Sciatic nerve (tissue), 2 donors: ENCODE measurements at regions not wholly inside any gene's neighbourhood (a gene's known extent, or its start where the extent isn't known, plus 50 kb on each side); places are given as distances from the start of the nearest gene placed in this dataset.

Experiments used
- ATAC-seq: fragments of 200-7000 bp; cut with Tn5 transposase; one replicate; pipeline ENCODE4 v1.9.1; 2020; ENCODE audit warnings: mild to moderate bottlenecking, moderate library complexity
- DNase-seq: peaks from one replicate; pipeline ENCODE4 v3.0.0-alpha.2; 2020; ENCODE audit warnings: low spot score
- intact Hi-C: fragments of 100-400 bp; cut with DNase I; formaldehyde crosslinking; loops from one replicate; pipeline ENCODE4 v1.14.2; 2022
- donor health status: DM: no; HTN: no; CAD: no.
- donor health status: DM: no; HTN: no; CAD: no.

DNA sequence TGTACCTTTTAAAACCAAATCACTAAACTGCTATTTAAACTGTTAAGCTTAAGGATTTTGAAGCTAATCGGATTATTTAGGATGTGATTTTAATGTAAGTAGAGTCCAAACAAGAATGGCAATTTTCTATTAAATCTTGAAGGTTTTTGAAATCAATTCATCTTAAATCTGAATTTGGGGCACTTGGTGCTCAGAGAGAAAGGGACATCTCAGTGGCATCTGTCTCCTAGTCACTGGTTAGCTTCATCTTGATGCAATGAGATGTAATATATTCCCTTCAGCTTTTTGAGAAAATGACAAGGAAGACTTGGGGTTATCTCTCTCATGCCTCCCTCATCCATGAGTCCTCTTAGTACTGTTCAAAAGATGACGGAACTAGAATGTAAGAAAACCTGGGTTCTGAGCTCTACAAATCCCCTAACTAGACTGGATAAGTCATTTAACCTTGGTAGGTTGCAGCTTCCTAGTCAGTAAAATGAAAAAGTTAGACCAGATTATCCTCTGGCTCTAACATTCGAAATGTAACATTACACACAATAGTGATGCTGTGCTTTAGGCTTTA is 198.5 kb upstream of the NEBL start:
- intact Hi-C loops = no loop called here
- ATAC-seq (no peak), DNase-seq (no peak)

DNA sequence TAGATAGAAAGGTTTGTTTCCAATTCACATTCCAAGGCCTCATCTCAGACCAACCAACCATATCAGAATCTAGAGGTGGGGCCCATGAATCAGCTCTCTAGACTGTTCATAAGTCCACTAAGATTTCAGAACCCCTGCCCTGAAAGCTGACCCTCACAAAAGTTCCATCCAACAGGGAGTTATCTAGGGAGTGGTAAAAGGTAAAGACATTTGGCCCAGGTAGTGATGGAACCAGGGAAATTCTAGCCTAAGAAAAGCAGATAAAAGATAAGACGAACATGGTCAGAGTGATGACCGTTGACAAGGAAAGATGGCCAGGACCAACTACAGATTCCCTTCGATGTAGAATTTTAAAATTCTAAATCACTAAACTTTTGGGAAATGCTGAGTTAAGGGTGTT is 198.0 kb upstream of the NEBL start:
- DNase-seq (no peak), ATAC-seq (no peak)
- intact Hi-C loops = no loop called here

GRCh38 chr10:21092683-21093524 is 195.8 kb upstream of the NEBL start:
- ATAC-seq (no peak), DNase-seq (no peak)
- intact Hi-C loops = no loop called here

- intact Hi-C loops = no loop called here
- ATAC-seq (no peak), DNase-seq (no peak)
Measured at GRCh38 chr10:21090609-21091082, 193.5 kb upstream of the NEBL start.

DNA sequence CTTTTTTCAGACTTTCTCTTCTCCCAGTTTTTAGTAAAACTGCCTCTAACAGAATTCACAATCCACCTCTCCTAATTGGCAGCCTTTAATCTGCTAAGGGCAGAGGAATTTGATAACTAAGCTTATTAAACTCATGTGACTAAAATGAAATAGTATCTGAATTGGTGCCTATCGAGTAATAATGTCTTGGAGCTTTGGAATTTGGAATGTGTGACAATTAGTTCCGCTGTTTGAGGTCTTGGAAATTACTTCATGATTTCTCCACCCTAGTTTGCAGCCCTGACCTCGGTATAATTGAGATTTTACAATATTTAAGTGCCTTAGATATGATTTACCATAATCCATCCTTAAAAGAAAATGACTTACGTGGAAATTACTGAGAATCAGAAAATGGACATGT is 190.4 kb upstream of the NEBL start:
- ATAC-seq (no peak), DNase-seq (no peak)
- intact Hi-C loops = loop anchor here (10.0 kb wide), 1 partner anchor 177 kb away; no protein-coding TSS in a partner anchor

- DNase-seq = no peak
- no peak for ATAC-seq
- intact Hi-C loops = loop anchor here (10.0 kb wide), 1 partner anchor 180 kb away; no protein-coding TSS in a partner anchor
Measured at GRCh38 chr10:21084700-21085099, 187.6 kb upstream of the NEBL start.

GRCh38 chr10:21083861-21084260 is 186.8 kb upstream of the NEBL start:
- ATAC-seq = no peak
- no peak for DNase-seq
- intact Hi-C loops = loop anchor here (10.0 kb wide), 1 partner anchor 181 kb away; no protein-coding TSS in a partner anchor

- DNase-seq = no peak
- ATAC-seq = peak; percentile 26
- intact Hi-C loops = loop anchor here (10.0 kb wide), 1 partner anchor 183 kb away; no protein-coding TSS in a partner anchor
Measured at GRCh38 chr10:21082206-21082605, 185.1 kb upstream of the NEBL start.

GRCh38 chr10:21080261-21080660 is 183.2 kb upstream of the NEBL start:
- intact Hi-C loops = loop anchor here (10.0 kb wide), 1 partner anchor 185 kb away; no protein-coding TSS in a partner anchor
- ATAC-seq = no peak
- DNase-seq = no peak

DNA sequence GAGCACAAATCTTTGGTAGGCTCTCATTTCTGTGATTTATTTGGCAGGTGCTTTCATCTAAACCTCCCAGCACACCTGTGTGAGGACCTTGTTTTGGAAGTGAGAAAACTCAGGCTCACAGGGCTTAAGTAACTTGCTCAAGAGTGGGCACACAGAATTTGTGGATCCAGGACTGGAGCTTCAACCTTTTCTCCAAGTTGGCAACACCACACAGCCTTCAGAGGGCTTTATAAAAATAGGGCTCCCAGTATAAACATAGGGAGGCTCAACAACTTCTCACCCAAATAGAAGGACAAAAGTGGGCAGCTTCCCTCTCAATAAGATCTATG is 182.2 kb upstream of the NEBL start:
- ATAC-seq (no peak), DNase-seq (no peak)
- intact Hi-C loops = no loop called here

- ATAC-seq (peak; percentile 78), DNase-seq (peak; percentile 79)
- intact Hi-C loops = no loop called here
Measured at GRCh38 chr10:21078410-21079329, 181.6 kb upstream of the NEBL start.

- DNase-seq (no peak), ATAC-seq (no peak)
- intact Hi-C loops = no loop called here
Measured at GRCh38 chr10:21077681-21078080, 180.6 kb upstream of the NEBL start.

DNA sequence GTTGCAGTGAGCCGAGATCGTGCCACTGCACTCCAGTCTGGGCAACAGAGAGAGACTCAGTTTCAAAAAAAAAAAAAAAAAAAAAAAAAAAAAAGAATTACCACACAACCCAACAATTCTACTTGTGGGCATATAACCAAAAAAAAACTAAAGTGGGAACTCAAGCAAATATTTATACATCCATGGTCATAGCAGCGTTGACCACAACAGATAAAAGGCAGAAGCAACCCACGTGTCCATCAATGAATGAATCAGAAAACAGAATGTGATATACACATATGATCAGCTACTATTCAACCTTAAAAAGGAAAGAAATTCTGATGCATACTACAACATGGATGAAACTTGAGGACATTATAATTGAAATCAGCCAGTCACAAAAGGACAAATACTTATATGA is 179.3 kb upstream of the NEBL start:
- DNase-seq = no peak
- ATAC-seq = no peak
- intact Hi-C loops = no loop called here

DNA sequence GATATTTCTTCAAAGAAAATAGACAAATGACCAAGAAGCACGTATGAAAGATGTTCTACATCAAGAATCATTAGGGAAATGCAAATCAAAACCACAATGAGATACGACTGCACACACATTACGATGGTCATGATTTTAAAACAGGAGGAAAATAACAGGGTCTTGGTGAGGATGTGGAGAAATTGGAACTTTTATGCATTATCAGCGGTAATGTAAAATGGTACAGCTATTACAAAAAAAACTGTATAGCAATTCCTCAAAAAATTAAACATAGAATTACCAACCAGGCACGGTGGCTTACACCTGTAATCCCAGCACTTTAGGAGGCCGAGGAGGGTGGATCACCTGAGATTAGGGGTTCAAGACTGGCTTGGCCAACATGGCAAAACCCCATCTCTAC is 178.8 kb upstream of the NEBL start:
- intact Hi-C loops = no loop called here
- no peak for DNase-seq
- ATAC-seq = no peak

DNA sequence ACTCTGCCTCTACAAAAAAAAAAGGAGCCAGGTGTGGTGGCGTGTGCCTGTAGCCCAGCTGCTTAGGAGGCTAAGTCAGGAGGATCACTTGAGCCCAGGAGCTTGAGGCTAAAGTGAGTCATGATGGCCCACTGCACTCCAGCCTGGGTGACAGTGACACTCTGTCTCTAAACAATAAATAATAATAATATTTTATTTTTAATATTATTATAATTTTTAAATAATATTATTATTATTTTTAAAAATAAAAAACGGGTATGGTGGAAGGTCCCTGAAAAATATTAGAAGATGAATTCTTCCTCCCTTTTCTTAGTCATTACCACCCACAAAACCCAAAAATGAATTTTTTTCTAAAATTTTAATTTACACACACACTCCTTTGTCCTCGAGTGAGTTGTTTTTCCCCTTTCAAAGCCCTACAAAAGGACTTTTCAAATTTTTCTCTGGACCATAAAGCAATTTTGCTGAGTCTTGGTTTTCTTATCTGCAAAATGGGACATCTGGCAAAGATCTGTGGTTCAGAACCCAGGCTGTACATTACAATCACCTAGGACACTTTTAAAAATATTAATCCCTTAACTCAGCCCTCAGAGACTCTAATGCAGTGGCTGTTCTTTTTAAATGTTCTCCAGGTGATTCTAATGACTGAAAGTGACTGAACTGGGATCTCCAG is 174.0 kb upstream of the NEBL start:
- ATAC-seq (no peak), DNase-seq (no peak)
- intact Hi-C loops = no loop called here

DNA sequence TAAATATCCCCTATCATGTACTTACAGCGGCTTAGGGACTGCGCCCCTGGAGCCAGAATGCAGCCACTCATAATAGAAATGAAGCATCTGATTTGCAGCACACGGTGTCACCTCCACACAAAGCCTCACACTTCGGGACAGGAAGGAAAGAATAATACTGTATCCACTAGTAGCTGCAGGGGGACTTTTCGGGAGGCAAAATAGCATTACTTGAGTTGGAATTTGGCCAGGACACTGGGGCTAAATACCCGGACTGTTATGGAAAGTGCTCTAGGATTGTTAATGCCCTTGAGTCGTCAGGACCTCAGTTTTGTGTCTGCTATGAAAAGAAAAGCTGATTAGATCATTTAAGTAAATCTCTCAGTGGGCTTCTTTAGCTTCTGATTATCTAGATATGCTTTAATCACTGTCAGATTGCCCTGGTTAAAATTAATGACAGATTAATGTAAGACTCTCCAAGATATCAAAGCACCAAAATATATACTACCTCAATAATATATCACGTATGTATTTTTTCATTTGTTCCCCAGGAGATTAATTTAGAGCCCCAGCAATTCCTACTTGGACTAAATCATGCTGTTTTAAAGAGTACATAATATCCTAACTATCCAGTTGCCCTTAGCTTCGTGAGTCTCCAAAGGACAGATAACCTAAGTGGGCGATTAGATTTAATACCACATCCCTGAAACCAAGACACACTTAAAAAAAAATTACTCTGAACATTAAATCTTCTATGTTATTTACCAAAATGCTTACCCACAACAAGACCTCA is 173.0 kb upstream of the NEBL start:
- ATAC-seq (no peak), DNase-seq (no peak)
- intact Hi-C loops = no loop called here

DNA sequence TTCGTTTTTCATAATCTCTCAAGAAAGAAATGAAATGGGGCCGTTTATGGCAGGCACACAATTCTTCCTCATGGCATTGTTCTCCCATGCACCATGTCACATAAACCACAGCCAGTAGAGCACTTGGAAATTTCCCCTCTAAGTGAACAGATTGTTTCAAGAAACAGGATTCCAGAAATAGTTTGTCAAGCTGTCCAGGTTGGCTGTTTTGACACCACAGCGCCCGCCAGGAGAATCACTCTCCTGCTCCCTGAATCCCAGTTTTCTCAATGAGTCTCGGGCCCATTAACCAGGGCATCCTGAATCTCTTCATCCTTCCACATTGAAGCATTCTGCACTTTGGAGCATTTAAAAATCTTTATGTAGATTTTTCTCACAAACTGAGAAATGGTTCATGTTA is 172.2 kb upstream of the NEBL start:
- intact Hi-C loops = no loop called here
- ATAC-seq = no peak
- DNase-seq = no peak

GRCh38 chr10:21068026-21068656 is 171.0 kb upstream of the NEBL start:
- intact Hi-C loops = no loop called here

More at GRCh38 chr10:21068026-21068656, 171.0 kb upstream of the NEBL start:
- no peak for ATAC-seq
- DNase-seq = no peak
